Dendritic cell treated with granulocyte-macrophage colony-stimulating factor and Interleukin-4, amounts not matched to agents 40 ng/mL and 50 ng/mL, for 4 days (primary cell): ENCODE measurements at regions not wholly inside any gene's neighbourhood (a gene's known extent, or its start where the extent isn't known, plus 50 kb on each side); places are given as distances from the start of the nearest gene placed in this dataset.

Experiments
- H3K27ac Mint-ChIP-seq: one replicate; pipeline ENCODE4 v1.8.0; 2022; ENCODE audit warnings: mild to moderate bottlenecking, mixed read lengths
- H3K27me3 Mint-ChIP-seq: one replicate; pipeline ENCODE4 v1.8.0; 2022; ENCODE audit warnings: mild to moderate bottlenecking, mixed read lengths
- H3K36me3 Mint-ChIP-seq: one replicate; pipeline ENCODE4 v1.8.0; 2022; ENCODE audit warnings: low read depth, mixed read lengths
- H3K4me1 Mint-ChIP-seq: one replicate; pipeline ENCODE4 v1.8.0; 2022; ENCODE audit warnings: low read depth, mixed read lengths
- H3K4me3 Mint-ChIP-seq: one replicate; pipeline ENCODE4 v1.8.0; 2022; ENCODE audit warnings: mild to moderate bottlenecking, moderate library complexity, mixed read lengths
- H3K9me3 Mint-ChIP-seq: one replicate; pipeline ENCODE4 v1.8.0; 2022; ENCODE audit warnings: mixed read lengths
- intact Hi-C: fragments of 100-400 bp; cut with micrococcal nuclease; formaldehyde crosslinking; loops from one replicate; pipeline ENCODE4 v1.15.0; 2022

- H3K4me3 Mint-ChIP-seq: no peak overlapping the region
- no peak overlapping the region for H3K27ac Mint-ChIP-seq
- H3K36me3 Mint-ChIP-seq: no peaks in the 10 kb centered on the region
- H3K27me3 Mint-ChIP-seq: no peaks in the 10 kb centered on the region
- H3K9me3 Mint-ChIP-seq: no peaks in the 10 kb centered on the region
- intact Hi-C loops: no loop called here
- no peaks in the 10 kb centered on the region for H3K4me1 Mint-ChIP-seq
These were observed 929.8 kb upstream of the CNTNAP5 start for GRCh38 chr2:123095219-123095835.

- H3K36me3 Mint-ChIP-seq: no peaks in the 10 kb centered on the region
- no peak overlapping the region for H3K27ac Mint-ChIP-seq
- H3K27me3 Mint-ChIP-seq: no peaks in the 10 kb centered on the region
- no peaks in the 10 kb centered on the region for H3K9me3 Mint-ChIP-seq
- intact Hi-C loops: no loop called here
- H3K4me3 Mint-ChIP-seq: no peak overlapping the region
- H3K4me1 Mint-ChIP-seq: no peaks in the 10 kb centered on the region
These were observed 926.5 kb upstream of the CNTNAP5 start for GRCh38 chr2:123098619-123099018.

GRCh38 chr2:123101434-123101833, 923.7 kb upstream of the CNTNAP5 start:
- Mint-ChIP-seq H3K4me3 (no peak overlapping the region), H3K27me3 (no peaks in the 10 kb centered on the region), H3K27ac (no peak overlapping the region), H3K9me3 (no peaks in the 10 kb centered on the region), H3K4me1 (no peaks in the 10 kb centered on the region), H3K36me3 (no peaks in the 10 kb centered on the region)
- intact Hi-C loops: no loop called here

- H3K4me3 Mint-ChIP-seq: no peak overlapping the region
These were observed 921.2 kb upstream of the CNTNAP5 start for GRCh38 chr2:123103902-123104301.

GRCh38 chr2:123116595-123116994, 908.5 kb upstream of the CNTNAP5 start:
- H3K36me3 Mint-ChIP-seq: no peaks in the 10 kb centered on the region
- no peaks in the 10 kb centered on the region for H3K4me1 Mint-ChIP-seq
- peaks cover 43% of the 10 kb centered on the region for H3K9me3 Mint-ChIP-seq
- no peak overlapping the region for H3K4me3 Mint-ChIP-seq
- no peaks in the 10 kb centered on the region for H3K27me3 Mint-ChIP-seq
- no peak overlapping the region for H3K27ac Mint-ChIP-seq
- intact Hi-C loops: no loop called here

More at GRCh38 chr2:123103902-123104301, 921.2 kb upstream of the CNTNAP5 start:
- peaks cover 12% of the 10 kb centered on the region for H3K9me3 Mint-ChIP-seq
- H3K27me3 Mint-ChIP-seq: no peaks in the 10 kb centered on the region
- intact Hi-C loops: no loop called here
- no peaks in the 10 kb centered on the region for H3K36me3 Mint-ChIP-seq
- H3K4me1 Mint-ChIP-seq: no peaks in the 10 kb centered on the region
- no peak overlapping the region for H3K27ac Mint-ChIP-seq

- intact Hi-C loops: no loop called here
- H3K36me3 Mint-ChIP-seq: no peaks in the 10 kb centered on the region
- H3K27ac Mint-ChIP-seq: no peak overlapping the region
- H3K9me3 Mint-ChIP-seq: peaks cover 13% of the 10 kb centered on the region
- no peaks in the 10 kb centered on the region for H3K4me1 Mint-ChIP-seq
- no peaks in the 10 kb centered on the region for H3K27me3 Mint-ChIP-seq
- no peak overlapping the region for H3K4me3 Mint-ChIP-seq
These were observed 897.9 kb upstream of the CNTNAP5 start for GRCh38 chr2:123127236-123127635.

- Mint-ChIP-seq H3K27ac (no peak overlapping the region), H3K36me3 (no peaks in the 10 kb centered on the region), H3K4me3 (no peak overlapping the region), H3K27me3 (no peaks in the 10 kb centered on the region), H3K9me3 (peaks cover 26% of the 10 kb centered on the region), H3K4me1 (no peaks in the 10 kb centered on the region)
- intact Hi-C loops: no loop called here
These were observed 896.1 kb upstream of the CNTNAP5 start for GRCh38 chr2:123128951-123129350.

DNA sequence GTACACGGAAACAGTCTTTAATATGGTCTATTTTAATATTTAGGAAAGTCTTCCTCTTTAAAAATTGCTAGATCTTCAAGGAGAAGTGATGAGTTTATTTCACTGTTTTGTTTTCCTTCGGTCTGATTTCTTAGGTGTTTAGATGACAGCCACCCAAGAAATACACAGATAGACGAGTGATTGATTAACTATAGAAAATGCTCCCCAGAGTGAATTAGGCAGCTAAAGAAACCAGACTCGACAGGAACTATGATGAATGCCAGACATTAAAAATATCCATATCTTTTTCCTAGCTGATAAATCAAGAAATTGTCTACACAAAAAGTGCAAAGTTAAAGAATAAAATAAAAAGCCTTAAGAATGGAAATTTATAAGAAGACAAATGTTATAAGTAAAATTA, 888.7 kb upstream of the CNTNAP5 start:
- Mint-ChIP-seq H3K27me3 (no peaks in the 10 kb centered on the region), H3K27ac (no peak overlapping the region), H3K9me3 (peaks cover 26% of the 10 kb centered on the region), H3K4me1 (no peaks in the 10 kb centered on the region), H3K36me3 (no peaks in the 10 kb centered on the region), H3K4me3 (no peak overlapping the region)
- intact Hi-C loops: no loop called here

GRCh38 chr2:123144082-123144481, 881.0 kb upstream of the CNTNAP5 start:
- intact Hi-C loops: no loop called here
- no peaks in the 10 kb centered on the region for H3K36me3 Mint-ChIP-seq
- H3K4me1 Mint-ChIP-seq: no peaks in the 10 kb centered on the region

DNA sequence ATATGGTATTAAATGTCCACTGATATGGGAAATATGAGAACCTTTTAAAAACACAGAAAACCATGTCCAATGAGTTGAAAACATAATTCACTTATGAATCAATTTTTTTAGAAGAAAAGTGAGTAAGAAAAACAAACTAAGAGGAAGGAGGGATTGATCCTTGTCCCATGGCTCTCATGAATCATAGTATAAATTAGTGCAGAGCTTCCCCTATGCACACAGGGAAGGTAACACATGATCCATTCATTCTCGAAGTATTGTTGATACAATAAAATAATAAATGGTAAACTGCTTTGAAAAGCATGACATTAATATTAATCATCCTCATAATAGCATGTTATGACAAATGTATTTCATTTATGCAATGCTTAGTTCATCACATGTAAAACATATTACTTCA, 872.0 kb upstream of the CNTNAP5 start:
- no peak overlapping the region for H3K4me3 Mint-ChIP-seq
- no peak overlapping the region for H3K27ac Mint-ChIP-seq
- H3K4me1 Mint-ChIP-seq: no peaks in the 10 kb centered on the region
- H3K36me3 Mint-ChIP-seq: no peaks in the 10 kb centered on the region
- H3K27me3 Mint-ChIP-seq: no peaks in the 10 kb centered on the region
- peaks cover 10% of the 10 kb centered on the region for H3K9me3 Mint-ChIP-seq
- intact Hi-C loops: no loop called here

More at GRCh38 chr2:123144082-123144481, 881.0 kb upstream of the CNTNAP5 start:
- Mint-ChIP-seq H3K4me3 (no peak overlapping the region), H3K27ac (no peak overlapping the region), H3K9me3 (peaks cover 15% of the 10 kb centered on the region), H3K27me3 (no peaks in the 10 kb centered on the region)

- Mint-ChIP-seq H3K9me3 (peaks cover 10% of the 10 kb centered on the region), H3K27me3 (no peaks in the 10 kb centered on the region), H3K36me3 (no peaks in the 10 kb centered on the region), H3K4me3 (no peak overlapping the region), H3K4me1 (no peaks in the 10 kb centered on the region), H3K27ac (no peak overlapping the region)
- intact Hi-C loops: no loop called here
These were observed 870.9 kb upstream of the CNTNAP5 start for GRCh38 chr2:123154195-123154594.

GRCh38 chr2:123157016-123157415, 868.1 kb upstream of the CNTNAP5 start:
- no peak overlapping the region for H3K27ac Mint-ChIP-seq
- H3K9me3 Mint-ChIP-seq: peaks cover 10% of the 10 kb centered on the region
- intact Hi-C loops: no loop called here
- H3K4me3 Mint-ChIP-seq: no peak overlapping the region
- H3K4me1 Mint-ChIP-seq: no peaks in the 10 kb centered on the region
- no peaks in the 10 kb centered on the region for H3K36me3 Mint-ChIP-seq
- H3K27me3 Mint-ChIP-seq: no peaks in the 10 kb centered on the region

GRCh38 chr2:123162400-123163016, 862.6 kb upstream of the CNTNAP5 start:
- H3K36me3 Mint-ChIP-seq: no peaks in the 10 kb centered on the region
- no peaks in the 10 kb centered on the region for H3K4me1 Mint-ChIP-seq
- no peaks in the 10 kb centered on the region for H3K27me3 Mint-ChIP-seq
- H3K27ac Mint-ChIP-seq: no peak overlapping the region
- H3K9me3 Mint-ChIP-seq: peaks cover 24% of the 10 kb centered on the region
- intact Hi-C loops: no loop called here
- H3K4me3 Mint-ChIP-seq: no peak overlapping the region

- Mint-ChIP-seq H3K4me3 (no peak overlapping the region), H3K36me3 (no peaks in the 10 kb centered on the region), H3K4me1 (no peaks in the 10 kb centered on the region), H3K27ac (no peak overlapping the region), H3K9me3 (peaks cover 32% of the 10 kb centered on the region), H3K27me3 (no peaks in the 10 kb centered on the region)
- intact Hi-C loops: no loop called here
These were observed 861.7 kb upstream of the CNTNAP5 start for GRCh38 chr2:123163398-123163797.

DNA sequence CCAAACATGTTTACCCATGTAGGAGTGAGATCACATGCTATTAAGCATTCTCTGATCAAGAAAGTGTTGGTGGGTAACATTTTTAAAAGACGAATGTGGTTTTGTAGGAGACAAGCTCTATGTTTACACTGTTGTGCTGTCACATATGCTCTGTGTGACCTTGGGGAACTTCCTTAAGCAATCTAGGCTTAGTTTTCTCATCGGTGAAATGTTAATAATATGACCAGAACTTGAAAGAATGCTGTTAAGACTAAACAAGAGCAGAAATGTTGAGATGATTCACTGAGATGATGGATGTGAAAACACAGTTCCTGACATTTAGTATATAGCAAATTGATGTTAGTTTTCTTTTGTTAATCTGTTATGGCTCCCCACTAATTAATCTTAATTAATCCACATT, 860.9 kb upstream of the CNTNAP5 start:
- peaks cover 41% of the 10 kb centered on the region for H3K9me3 Mint-ChIP-seq
- H3K27ac Mint-ChIP-seq: no peak overlapping the region
- intact Hi-C loops: no loop called here
- no peak overlapping the region for H3K4me3 Mint-ChIP-seq
- H3K4me1 Mint-ChIP-seq: no peaks in the 10 kb centered on the region
- H3K36me3 Mint-ChIP-seq: no peaks in the 10 kb centered on the region
- H3K27me3 Mint-ChIP-seq: no peaks in the 10 kb centered on the region
